DMS53 (cell line): ENCODE measurements at regions not wholly inside any gene's neighbourhood (a gene's known extent, or its start where the extent isn't known, plus 50 kb on each side); places are given as distances from the start of the nearest gene placed in this dataset.
"Not testable (repeated sequence)": the region's sequence is repeated elsewhere in the genome, so short reads cannot be mapped to it uniquely, and the experiment has no call there.

ENCODE experiments used
- DNase-seq: peaks from one replicate; lab custom pipeline; 2025; lab: John Stamatoyannopoulos, UW

DNA sequence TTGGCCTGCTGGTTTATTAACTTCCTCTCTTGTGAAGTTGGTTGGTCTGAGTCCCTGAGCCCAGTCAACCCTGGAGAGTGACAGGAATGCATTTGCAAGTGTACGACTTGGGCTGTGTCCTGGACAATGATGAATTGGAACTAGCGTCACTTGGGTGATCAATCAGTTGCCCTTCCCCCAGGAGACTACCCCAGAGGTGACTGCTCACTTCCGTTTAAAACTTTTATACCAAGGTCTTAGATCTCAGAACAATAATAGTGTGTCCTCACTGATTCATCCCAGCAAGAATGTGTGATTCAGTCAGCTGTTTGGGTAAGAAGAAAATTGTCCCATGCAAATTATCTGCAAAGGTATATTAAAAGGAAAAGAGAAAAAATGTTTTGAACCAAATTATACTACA is 102.9 kb upstream of the ARMC3 start:
- DNase-seq = no peak

DNA sequence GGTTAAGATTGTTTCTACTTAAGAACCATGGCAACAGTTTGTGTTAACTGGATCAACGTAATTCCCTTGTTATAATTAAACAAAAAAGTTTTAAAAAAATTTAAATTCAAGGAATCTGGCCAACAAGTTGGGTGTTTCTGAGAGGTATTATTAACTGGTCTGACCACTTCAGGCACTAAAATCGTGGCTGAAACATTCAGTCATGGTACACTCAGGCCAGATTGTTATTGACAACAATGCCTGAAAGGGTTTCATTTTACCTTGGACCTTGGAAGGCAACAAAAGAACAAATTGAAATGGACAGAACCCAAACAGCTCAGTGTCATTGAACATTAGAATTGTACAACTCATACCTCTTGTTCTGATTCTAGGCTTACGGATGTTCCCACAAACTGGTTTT is 103.3 kb upstream of the ARMC3 start:
- peak; percentile 22 for DNase-seq

GRCh38 chr10:22823109-22823508 is 104.7 kb upstream of the ARMC3 start:
- DNase-seq = peak; percentile 27

DNA sequence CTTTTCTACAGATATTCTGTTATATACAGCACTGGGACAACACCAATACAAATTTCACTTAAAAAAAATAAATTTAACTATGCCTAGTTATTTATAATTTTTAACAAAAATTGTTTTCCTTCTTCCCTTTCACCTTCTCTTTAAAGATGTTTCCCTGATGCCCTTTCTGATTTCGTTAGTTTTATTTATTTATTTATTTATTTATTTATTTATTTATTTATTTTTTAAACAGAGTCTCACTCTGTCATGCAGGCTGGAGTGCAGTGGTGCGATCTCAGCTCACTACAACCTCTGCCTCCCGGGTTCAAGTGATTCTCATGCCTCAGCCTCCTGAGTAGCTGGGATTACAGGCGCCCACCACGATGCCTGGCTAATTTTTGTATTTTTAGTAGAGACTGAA is 105.9 kb upstream of the ARMC3 start:
- not testable (repeated sequence) for DNase-seq

GRCh38 chr10:22821501-22821900 is 106.4 kb upstream of the ARMC3 start:
- DNase-seq = no peak

DNA sequence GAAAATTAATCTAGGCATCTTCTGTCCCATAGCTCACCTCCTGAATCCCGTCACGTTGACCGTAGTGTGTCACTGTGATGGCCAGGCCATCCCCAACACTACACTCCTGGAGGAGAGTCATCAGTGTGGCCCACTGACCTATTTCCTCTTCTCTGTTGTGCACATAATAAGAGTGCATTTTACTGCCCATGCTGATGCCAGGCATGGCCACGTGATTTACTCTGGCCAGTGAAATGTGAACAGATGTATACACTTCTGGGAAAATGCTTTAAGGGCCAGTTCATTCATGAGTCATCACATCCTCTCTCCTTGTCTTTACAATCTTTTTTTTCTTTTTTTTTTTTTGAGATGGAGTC is 101.9 kb upstream of the PIP4K2A start:
- DNase-seq = peak; percentile 94

GRCh38 chr10:22810643-22811465 is 96.5 kb upstream of the PIP4K2A start:
- DNase-seq = no peak

GRCh38 chr10:22807238-22807637 is 92.9 kb upstream of the PIP4K2A start:
- DNase-seq = no peak

- DNase-seq = peak; percentile 86
Measured at GRCh38 chr10:22805304-22805703, 90.9 kb upstream of the PIP4K2A start.

DNA sequence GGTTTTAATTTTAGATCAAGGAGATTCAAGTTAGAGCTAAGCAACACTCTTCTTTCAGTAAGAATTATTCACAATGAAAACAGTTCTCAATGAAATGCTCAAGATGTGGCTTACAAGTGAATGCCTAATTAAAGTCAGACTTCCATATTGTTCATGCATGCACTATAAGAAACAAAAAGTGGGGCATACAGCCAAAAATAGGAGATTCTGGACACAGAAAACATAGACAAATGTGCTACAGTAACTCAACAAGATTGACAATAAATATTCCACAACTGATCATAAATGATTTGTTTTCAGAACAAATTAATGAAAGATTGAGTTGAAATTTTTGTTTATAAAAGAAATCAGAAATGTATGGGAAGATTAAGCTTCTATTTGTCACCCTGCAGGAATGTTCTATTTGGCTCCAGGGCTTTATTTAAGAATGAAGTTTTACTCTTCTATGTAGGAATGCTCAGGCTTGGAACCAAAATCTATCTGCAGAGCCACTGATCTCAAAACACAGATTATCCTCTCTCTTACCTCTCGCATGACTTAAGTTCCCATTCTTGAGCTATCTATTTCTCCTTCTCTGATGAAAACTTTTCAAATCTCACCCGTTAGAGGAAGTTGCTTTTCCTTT is 89.0 kb upstream of the PIP4K2A start:
- DNase-seq = no peak

DNA sequence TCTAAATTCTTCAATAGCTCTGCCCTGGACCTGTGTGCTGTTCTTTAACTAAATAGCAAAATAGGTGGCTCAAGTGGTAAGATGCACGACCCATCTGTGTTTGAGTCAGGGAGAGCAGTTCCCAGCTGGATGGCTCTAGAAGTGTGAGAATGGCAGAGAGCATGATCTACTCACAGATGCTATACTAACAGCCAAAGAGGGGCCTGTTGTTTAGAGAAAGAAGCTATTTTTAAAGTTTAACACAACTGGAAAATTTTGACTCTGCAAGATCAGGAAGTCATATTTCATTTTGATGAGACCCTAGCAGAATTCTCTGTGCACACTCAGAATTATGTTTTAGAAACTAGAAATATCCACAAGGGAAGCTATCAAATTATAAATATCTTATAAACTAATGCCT is 87.4 kb upstream of the PIP4K2A start:
- no peak for DNase-seq

DNA sequence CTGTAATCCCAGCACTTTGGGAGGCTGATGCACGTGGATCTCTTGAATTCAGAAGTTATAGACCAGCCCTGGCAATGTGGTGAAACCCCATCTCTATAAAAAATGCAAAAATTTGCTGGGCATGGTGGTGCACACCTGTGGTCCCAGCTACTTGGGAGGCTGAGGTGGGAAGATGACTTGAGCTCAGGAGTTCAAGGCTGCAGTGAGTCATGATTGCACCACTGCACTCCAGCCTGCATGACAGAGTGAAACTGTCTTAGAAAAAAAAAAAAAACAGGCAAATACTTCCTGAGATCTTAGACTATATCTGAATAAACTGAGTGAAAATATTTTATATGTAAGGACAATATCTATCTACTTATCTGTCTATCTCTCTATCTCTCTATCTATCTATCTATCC is 83.4 kb upstream of the PIP4K2A start:
- not testable (repeated sequence) for DNase-seq

GRCh38 chr10:22795546-22795945 is 81.2 kb upstream of the PIP4K2A start:
- no peak for DNase-seq

DNA sequence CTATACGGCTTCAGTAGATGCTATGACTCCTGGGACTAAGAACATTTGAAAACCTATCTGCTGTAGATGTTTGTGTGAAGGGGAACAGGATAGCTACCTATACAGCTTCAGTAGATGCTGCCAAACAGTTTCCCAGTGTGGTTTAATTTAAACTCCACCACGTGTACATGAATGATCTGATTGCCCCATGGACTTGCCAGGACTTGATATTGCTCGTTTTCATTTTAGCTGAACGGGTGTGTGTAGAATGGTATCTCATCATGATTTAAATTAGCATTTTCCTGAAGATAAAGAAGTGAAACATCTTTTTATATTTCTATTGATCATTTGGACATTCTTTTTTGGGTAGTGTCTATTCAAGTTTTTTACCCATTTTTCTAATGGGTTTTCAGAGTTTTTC is 77.8 kb upstream of the PIP4K2A start:
- no peak for DNase-seq

- no peak for DNase-seq
Measured at GRCh38 chr10:22791665-22792064, 77.3 kb upstream of the PIP4K2A start.

DNA sequence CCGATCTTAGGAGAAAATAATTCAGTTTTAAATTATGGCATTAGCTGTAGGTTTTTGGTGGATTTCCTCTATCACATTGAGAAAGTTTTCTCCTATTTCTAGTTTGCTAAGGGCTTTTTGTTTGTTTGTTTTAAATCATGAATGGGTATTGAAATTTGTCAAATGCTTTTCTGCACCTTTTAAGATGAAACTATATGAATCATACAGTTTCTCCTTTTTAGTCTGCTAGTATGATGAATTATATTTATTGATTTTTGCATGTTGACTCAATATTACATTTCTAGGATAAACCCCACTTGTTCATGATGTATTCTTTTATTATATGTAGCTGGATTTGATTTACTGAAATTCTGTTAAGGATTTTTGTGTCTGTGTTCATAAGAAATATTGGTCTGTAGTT is 70.3 kb upstream of the PIP4K2A start:
- no peak for DNase-seq

GRCh38 chr10:22783807-22784206 is 69.4 kb upstream of the PIP4K2A start:
- DNase-seq = no peak

DNA sequence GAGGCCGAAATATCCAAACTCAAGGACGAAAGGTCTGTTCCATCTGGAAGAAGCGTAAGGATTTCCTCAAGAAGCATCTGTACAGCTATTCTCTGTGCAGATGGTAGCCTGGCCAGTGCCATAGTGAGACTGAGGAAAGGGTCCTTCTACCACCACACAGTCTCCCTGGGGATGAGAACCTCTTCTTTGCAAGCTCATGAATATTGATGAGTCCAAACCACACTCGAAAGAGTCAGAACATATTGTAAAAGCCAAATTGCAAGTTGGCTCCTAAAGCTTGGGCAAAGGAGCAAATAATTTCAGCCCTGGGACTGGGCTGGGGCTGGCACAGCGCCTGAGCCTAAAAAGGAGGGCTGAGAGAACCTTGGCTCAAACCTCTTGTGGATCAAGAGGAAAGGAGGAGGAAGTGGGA is 66.1 kb upstream of the PIP4K2A start:
- DNase-seq = no peak

DNA sequence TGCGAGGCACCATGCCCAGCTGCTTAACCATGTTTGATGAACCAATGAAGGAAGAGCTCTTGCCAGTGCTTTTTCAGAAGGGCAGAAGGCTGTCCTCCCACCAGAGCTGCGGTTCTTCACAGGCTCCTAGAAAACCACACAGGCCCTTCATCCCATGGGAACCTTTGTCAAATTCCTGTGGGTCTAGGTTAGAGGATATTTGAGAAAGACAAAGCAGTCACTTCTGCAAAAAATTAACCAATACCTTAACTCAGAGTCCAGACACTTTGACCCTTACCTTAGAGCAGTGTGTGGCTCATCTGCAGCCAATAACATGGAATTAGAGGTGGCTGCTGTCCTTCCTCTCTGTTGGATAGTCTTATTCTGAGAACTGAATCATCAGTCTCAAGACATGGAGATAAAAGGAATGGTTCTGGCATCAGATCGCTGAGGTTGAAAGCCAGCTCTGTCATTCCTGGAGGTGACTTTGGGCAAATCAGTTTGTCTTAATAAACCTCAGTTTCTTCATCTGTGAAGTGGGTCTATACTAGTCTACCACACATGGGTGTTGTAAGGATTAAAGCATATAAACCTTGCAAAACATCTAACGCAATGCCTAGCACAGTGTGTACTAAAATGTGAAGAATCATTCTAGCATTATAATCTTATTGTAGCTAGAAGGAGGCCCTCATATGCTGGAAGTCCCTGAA is 65.1 kb upstream of the PIP4K2A start:
- no peak for DNase-seq

DNA sequence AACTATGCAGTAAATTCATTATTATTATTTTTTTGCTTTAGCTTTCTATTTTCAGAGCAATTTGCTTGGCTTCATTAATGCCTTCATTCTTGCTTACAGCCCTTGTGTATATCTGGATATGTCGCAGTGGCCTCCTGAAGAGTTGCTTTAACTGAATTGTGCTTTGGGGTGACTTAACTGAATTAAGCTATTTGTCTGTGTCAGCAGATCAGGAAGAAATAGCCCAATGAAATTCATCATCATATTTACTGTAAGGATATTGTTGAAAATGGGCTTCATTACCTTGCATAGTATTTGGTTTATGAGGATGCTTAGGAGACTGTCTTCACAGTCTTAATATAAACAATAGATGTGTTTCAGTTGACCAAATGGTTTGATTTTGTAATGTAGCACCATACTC is 59.7 kb upstream of the PIP4K2A start:
- DNase-seq = no peak

- DNase-seq = not testable (repeated sequence)
Measured at GRCh38 chr10:22771631-22772030, 57.3 kb upstream of the PIP4K2A start.

GRCh38 chr10:22770270-22770669 is 55.9 kb upstream of the PIP4K2A start:
- DNase-seq = no peak

DNA sequence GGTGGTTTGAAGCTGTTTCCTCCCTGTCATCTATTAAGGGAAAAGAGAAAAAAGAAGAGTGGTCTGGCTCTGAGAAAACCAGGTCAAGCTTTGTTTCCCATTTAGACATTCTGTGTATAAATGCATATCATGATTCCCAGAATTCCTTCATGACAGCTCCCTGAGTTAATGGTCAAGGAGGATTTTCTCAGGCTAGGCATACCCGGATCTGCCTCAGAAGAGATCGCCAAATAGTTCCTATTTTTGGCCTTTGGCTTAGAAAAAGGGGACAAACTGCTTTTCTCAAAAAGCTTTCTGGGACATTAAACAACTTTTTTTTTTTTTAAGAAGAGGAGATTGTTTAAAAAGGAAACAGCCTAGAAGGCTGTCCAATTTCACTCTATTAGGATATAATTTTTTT is 53.5 kb upstream of the PIP4K2A start:
- no peak for DNase-seq
